Sigmoid colon (tissue), 4 donors: ENCODE measurements at regions not wholly inside any gene's neighbourhood (a gene's known extent, or its start where the extent isn't known, plus 50 kb on each side); places are given as distances from the start of the nearest gene placed in this dataset.

Experiments
- CTCF ChIP-seq, 4 experiments: fragments of 450-650 bp in 3 of 4; fragments of 200-600 bp in 1 of 4; IDR thresholded peaks; one replicate each; pipeline ENCODE4 v1.5.1; 2016 to 2019; ENCODE audit warnings: antibody characterized with exemption in 4 of 4, mild to moderate bottlenecking in 3 of 4, moderate library complexity in 2 of 4
- EP300 ChIP-seq, 4 donors: sonication (generic); formaldehyde crosslinking; IDR thresholded peaks; one replicate each; pipeline ENCODE4 v1.6.1; 2017; ENCODE audit warnings: antibody characterized with exemption in 4 of 4
- POLR2A ChIP-seq, 2 donors: fragments of 450-650 bp; IDR thresholded peaks; one replicate each; pipeline ENCODE4 v1.6.1; 2016; ENCODE audit warnings: antibody characterized with exemption in 2 of 2, mild to moderate bottlenecking in 2 of 2, moderate library complexity in 2 of 2
- POLR2AphosphoS5 ChIP-seq, 4 donors: sonication (generic); formaldehyde crosslinking; IDR thresholded peaks; one replicate each; pipeline ENCODE4 v1.6.1; 2017; ENCODE audit warnings: antibody characterized with exemption in 4 of 4

DNA sequence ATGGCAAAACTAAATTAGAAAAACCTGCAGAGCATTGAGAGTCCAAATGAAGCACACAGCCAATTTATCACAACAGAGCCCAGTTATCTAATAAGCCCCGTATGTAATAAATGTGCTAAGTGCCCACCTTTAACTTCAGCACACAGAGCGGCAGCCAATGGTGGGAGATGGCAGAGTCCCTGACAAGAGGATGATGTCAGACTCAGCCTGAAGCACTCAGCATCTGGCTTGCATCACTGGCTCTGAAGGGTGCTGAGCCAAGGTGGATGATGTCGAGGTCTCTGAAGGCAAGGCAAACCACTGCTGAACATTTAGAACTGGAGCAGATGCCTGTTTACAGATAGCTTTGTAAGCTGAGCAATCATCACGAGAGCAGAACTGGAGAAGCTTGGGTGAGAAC is 118.3 kb downstream of the NUF2 start:
- TF ChIP-seq POLR2A (IDR thresholded peaks at IDR 0.05) (no peak), CTCF (IDR thresholded peaks at IDR 0.05) (no peak), EP300 (IDR thresholded peaks at IDR 0.05) (no peak), POLR2AphosphoS5 (IDR thresholded peaks at IDR 0.05) (peak; percentile 58 to 82 (median 79))
